Progenitor cell of endocrine pancreas (in vitro differentiated cells): ENCODE measurements at regions not wholly inside any gene's neighbourhood (a gene's known extent, or its start where the extent isn't known, plus 50 kb on each side); places are given as distances from the start of the nearest gene placed in this dataset.

Source experiments
- DNase-seq: peaks from one replicate; pipeline ENCODE4 v3.0.0; 2021; ENCODE audit warnings: low spot score; ENCODE audit not compliant: unreplicated experiment
- H3K27ac Mint-ChIP-seq: 2 replicates; pipeline ENCODE4 v1.8.0; 2021; ENCODE audit warnings: mild to moderate bottlenecking, moderate library complexity, mixed read lengths
- H3K27me3 Mint-ChIP-seq: 2 replicates; pipeline ENCODE4 v1.8.0; 2021; ENCODE audit warnings: mixed read lengths
- H3K36me3 Mint-ChIP-seq: 2 replicates; pipeline ENCODE4 v1.8.0; 2022; ENCODE audit warnings: mixed read lengths; ENCODE audit not compliant: insufficient read depth
- H3K4me1 Mint-ChIP-seq: 2 replicates; pipeline ENCODE4 v1.8.0; 2021; ENCODE audit warnings: low read depth, mixed read lengths
- H3K4me3 Mint-ChIP-seq: 2 replicates; pipeline ENCODE4 v1.8.0; 2021; ENCODE audit warnings: low read depth, mild to moderate bottlenecking, moderate library complexity, mixed read lengths
- H3K9me3 Mint-ChIP-seq: 2 replicates; pipeline ENCODE4 v1.8.0; 2021; ENCODE audit warnings: low read depth, mixed read lengths
- TF ChIP-seq, protein P1 (sequence below): fragments of 200-600 bp; sonication (generic); IDR thresholded peaks from one replicate; pipeline ENCODE4 v1.5.0; 2021; ENCODE audit warnings: antibody characterized with exemption, mild to moderate bottlenecking; ENCODE audit not compliant: unreplicated experiment

DNA sequence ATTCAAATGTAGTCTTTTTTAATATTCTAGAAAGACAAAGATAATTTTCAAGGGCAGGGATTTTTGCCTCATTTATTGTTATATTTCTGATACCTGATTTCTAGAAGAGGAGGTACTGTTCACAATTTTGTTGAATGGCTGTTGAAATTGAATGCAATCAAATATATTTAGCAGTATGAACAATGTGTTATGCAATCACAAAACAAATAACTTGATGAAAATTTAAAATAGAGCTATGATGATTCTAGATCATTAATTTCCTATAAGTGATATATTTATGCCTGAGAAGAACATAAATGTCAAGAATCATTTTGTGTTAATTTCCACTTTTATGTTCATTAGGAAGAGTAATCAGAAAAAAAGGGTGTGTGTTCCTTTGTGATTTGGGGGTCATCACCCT lies 114.6 kb upstream of the CNTNAP2 start:
- Mint-ChIP-seq H3K27me3 (no peaks in the 10 kb centered on the region), H3K36me3 (no peaks in the 10 kb centered on the region), H3K4me3 (no peak overlapping the region), H3K9me3 (no peaks in the 10 kb centered on the region), H3K4me1 (no peaks in the 10 kb centered on the region), H3K27ac (no peak overlapping the region)
- TF ChIP-seq, protein P1, sequence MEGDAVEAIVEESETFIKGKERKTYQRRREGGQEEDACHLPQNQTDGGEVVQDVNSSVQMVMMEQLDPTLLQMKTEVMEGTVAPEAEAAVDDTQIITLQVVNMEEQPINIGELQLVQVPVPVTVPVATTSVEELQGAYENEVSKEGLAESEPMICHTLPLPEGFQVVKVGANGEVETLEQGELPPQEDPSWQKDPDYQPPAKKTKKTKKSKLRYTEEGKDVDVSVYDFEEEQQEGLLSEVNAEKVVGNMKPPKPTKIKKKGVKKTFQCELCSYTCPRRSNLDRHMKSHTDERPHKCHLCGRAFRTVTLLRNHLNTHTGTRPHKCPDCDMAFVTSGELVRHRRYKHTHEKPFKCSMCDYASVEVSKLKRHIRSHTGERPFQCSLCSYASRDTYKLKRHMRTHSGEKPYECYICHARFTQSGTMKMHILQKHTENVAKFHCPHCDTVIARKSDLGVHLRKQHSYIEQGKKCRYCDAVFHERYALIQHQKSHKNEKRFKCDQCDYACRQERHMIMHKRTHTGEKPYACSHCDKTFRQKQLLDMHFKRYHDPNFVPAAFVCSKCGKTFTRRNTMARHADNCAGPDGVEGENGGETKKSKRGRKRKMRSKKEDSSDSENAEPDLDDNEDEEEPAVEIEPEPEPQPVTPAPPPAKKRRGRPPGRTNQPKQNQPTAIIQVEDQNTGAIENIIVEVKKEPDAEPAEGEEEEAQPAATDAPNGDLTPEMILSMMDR, result no peak
- no peak for DNase-seq

DNA sequence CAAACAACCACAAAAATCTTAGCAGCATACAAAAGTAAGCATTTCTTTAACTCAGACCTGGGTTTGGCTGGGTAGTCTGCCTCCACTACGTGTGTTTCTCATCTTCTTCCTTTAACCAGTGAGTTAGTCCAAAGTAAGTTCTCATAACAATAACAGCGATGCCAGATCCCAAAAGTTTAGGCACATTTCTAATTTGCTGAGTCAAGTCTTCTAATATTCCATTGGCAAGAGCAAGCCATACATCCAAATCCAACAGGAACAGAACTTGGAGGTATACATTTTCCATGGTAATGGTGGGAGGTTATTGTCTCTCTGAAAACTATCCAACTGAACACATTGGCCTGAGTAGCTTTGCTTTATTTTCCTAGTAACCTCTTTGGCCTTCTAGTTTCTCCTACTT lies 115.7 kb upstream of the CNTNAP2 start:
- Mint-ChIP-seq H3K27me3 (no peaks in the 10 kb centered on the region), H3K9me3 (no peaks in the 10 kb centered on the region)
- DNase-seq, result no peak

DNA sequence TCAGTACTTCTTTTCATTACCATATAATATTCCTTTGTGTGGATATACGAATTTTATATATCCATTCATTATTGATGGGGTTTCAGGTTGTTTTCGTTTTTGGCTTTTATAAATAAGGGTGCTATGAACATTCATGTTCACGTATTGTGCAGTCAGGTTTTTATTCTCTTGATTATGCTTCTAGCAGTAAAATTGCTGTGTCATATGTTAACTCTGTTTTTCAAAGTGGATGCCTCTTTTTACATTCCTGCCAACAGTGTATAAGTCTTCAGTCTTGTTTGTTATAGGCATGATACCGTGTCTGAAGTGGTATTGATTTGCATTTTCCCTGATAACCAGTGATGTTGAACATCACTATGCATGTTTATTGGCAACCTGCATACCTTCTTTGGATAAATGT lies 127.1 kb upstream of the CNTNAP2 start:
- Mint-ChIP-seq H3K27ac (no peak overlapping the region), H3K4me1 (peaks cover 2% of the 10 kb centered on the region), H3K4me3 (no peak overlapping the region), H3K9me3 (no peaks in the 10 kb centered on the region), H3K27me3 (no peaks in the 10 kb centered on the region), H3K36me3 (no peaks in the 10 kb centered on the region)
- no peak for DNase-seq
- TF ChIP-seq, protein P1, result no peak

More for the DNA sequence above, 115.7 kb upstream of the CNTNAP2 start:
- Mint-ChIP-seq H3K4me3 (no peak overlapping the region), H3K4me1 (no peaks in the 10 kb centered on the region), H3K36me3 (no peaks in the 10 kb centered on the region), H3K27ac (no peak overlapping the region)
- TF ChIP-seq, protein P1, result no peak

DNA sequence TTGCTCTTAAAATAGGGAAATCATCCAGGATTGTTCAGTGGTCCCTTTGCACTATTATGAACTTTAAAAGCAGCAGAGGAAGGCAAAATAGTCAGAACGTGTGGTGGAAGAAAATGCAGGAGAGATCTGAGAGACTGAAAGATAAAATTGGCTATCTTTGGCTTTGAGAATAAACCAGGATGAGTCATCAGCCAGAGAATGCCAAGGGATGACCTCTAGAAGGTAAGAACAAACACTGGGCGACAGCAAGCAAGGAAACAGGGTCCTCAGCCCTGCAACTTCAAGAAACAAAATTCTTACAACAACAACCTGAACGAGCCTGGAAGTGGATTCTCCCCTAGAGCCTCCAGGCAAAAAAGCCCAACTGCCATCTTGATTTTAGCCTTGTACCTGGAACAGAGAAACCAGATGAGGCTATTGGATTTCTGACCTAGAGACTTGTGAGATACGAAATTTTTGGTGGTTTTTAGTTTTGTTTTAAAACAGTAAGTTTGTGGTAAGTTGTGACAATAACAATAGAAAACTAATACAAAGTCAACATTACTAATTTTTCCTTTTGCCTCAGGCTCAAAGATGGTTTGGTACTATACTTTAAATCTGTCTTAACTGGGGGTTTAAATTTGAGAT lies 130.2 kb upstream of the CNTNAP2 start:
- TF ChIP-seq, protein P1, result no peak
- no peaks in the 10 kb centered on the region for H3K36me3 Mint-ChIP-seq
- no peak for DNase-seq
- H3K4me3 Mint-ChIP-seq, result no peak overlapping the region
- H3K27ac Mint-ChIP-seq, result no peak overlapping the region
- H3K27me3 Mint-ChIP-seq, result no peaks in the 10 kb centered on the region
- peaks cover 2% of the 10 kb centered on the region for H3K4me1 Mint-ChIP-seq
- H3K9me3 Mint-ChIP-seq, result no peaks in the 10 kb centered on the region

DNA sequence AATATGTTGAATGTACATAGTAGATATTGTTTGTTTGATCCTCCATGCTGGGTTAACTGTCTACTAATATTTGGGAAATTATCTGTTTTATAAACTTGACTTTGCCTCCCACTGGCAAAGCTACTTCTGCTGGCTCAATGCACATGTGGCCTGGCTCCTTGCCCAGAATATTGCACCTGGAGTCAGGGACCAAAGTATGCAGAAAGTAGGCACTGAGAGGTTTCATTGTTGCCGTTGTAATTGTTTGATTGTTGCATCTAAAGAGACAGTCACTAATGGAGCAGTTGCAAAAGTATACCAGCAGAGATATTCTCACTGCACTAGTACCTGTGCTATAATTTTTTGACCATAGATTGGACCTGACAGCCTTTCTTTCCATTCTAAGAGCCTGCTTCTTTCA lies 137.8 kb upstream of the CNTNAP2 start:
- no peak overlapping the region for H3K4me3 Mint-ChIP-seq
- H3K9me3 Mint-ChIP-seq, result no peaks in the 10 kb centered on the region
- TF ChIP-seq, protein P1, result no peak

More for the DNA sequence above, 137.8 kb upstream of the CNTNAP2 start:
- Mint-ChIP-seq H3K36me3 (no peaks in the 10 kb centered on the region), H3K27ac (no peak overlapping the region), H3K4me1 (peaks cover 1% of the 10 kb centered on the region), H3K27me3 (no peaks in the 10 kb centered on the region)
- no peak for DNase-seq
